T-cell (primary cell): ENCODE measurements at regions not wholly inside any gene's neighbourhood (a gene's known extent, or its start where the extent isn't known, plus 50 kb on each side); places are given as distances from the start of the nearest gene placed in this dataset.
"Not testable (repeated sequence)": the region's sequence is repeated elsewhere in the genome, so short reads cannot be mapped to it uniquely, and the experiment has no call there.

Source experiments
- ATAC-seq, 4 experiments: fragments of 200-7000 bp in 3 of 4; fragments of 150-1000 bp in 1 of 4; cut with Tn5 transposase; replicated peaks in 1 of 4; 1 replicate in 3 of 4; 2 replicates in 1 of 4; pipeline ENCODE4 v1.10.0; 2021; ENCODE audit warnings: moderate library complexity in 3 of 4, mild to moderate bottlenecking in 2 of 4, moderate number of reproducible peaks in 1 of 4
- CTCF ChIA-PET, 2 donors: fragments of 300-600 bp; sonication (Branson Sonifier 250); formaldehyde crosslinking; loops; one replicate each; lab custom pipeline; 2022; ENCODE audit warnings: antibody characterized with exemption in 2 of 2; lab: Charles Lee
- POLR2A ChIA-PET, 2 donors: fragments of 300-600 bp; sonication (Branson Sonifier 250); formaldehyde crosslinking; loops; one replicate each; lab custom pipeline; 2022; ENCODE audit warnings: antibody characterized with exemption in 2 of 2; lab: Charles Lee
- DNase-seq, 35 experiments: peaks; one replicate each; pipeline versions ENCODE4 v3.0.0 to v3.0.0-alpha.2; 2013 to 2023
- H3K27ac ChIP-seq: one replicate; pipeline ENCODE4 v1.5.1; 2013; ENCODE audit warnings: low read length
- H3K27me3 ChIP-seq, 2 experiments: replicated peaks in 1 of 2; 1 replicate in 1 of 2; 2 replicates in 1 of 2; pipeline versions ENCODE4 v1.6.1 to v1.7.0; 2013; ENCODE audit warnings: low read length in 1 of 2, mixed read lengths in 1 of 2; ENCODE audit not compliant: control insufficient read depth in 2 of 2, insufficient read depth in 2 of 2; ENCODE audit errors: extremely low read depth in 1 of 2
- H3K36me3 ChIP-seq, 2 donors: 1 replicate in 1 of 2; 2 replicates in 1 of 2; pipeline versions ENCODE4 v1.6.1 to v1.7.0; 2013; ENCODE audit warnings: low read length in 1 of 2; ENCODE audit not compliant: control insufficient read depth in 2 of 2, insufficient read depth in 1 of 2; ENCODE audit errors: extremely low read depth in 1 of 2
- H3K4me1 ChIP-seq, 2 experiments: 1 replicate in 1 of 2; 2 replicates in 1 of 2; pipeline versions ENCODE4 v1.6.1 to v1.7.0; 2013; ENCODE audit warnings: low read length in 2 of 2, mixed read lengths in 1 of 2; ENCODE audit not compliant: insufficient read depth in 2 of 2, control insufficient read depth in 1 of 2; ENCODE audit errors: extremely low read depth in 1 of 2
- H3K4me3 ChIP-seq, 2 donors: 1 replicate in 1 of 2; 2 replicates in 1 of 2; pipeline versions ENCODE4 v1.5.1 to v1.7.0; 2013; ENCODE audit warnings: mild to moderate bottlenecking in 2 of 2, low read length in 1 of 2, moderate library complexity in 1 of 2; ENCODE audit not compliant: control insufficient read depth in 1 of 2; ENCODE audit errors: extremely low read depth in 1 of 2
- H3K9me3 ChIP-seq: 2 replicates; pipeline ENCODE4 v1.7.0; 2013
- H3K27ac Mint-ChIP-seq, 2 donors: one replicate each; pipeline ENCODE4 v1.8.0; 2020 to 2021; ENCODE audit warnings: mild to moderate bottlenecking in 2 of 2, mixed read lengths in 2 of 2
- H3K27me3 Mint-ChIP-seq, 2 donors: one replicate each; pipeline ENCODE4 v1.8.0; 2021 to 2022; ENCODE audit warnings: mixed read lengths in 2 of 2
- H3K36me3 Mint-ChIP-seq: one replicate; pipeline ENCODE4 v1.8.0; 2021; ENCODE audit warnings: mixed read lengths
- H3K4me1 Mint-ChIP-seq, 3 donors: one replicate each; pipeline ENCODE4 v1.8.0; 2020 to 2022; ENCODE audit warnings: mixed read lengths in 3 of 3, mild to moderate bottlenecking in 1 of 3
- H3K4me3 Mint-ChIP-seq, 3 donors: one replicate each; pipeline ENCODE4 v1.8.0; 2020 to 2022; ENCODE audit warnings: mild to moderate bottlenecking in 3 of 3, mixed read lengths in 3 of 3, moderate library complexity in 3 of 3
- H3K9me3 Mint-ChIP-seq, 3 donors: one replicate each; pipeline ENCODE4 v1.8.0; 2020 to 2022; ENCODE audit warnings: mixed read lengths in 3 of 3
- WGBS: methylation state at CpG from one replicate; pipeline ENCODE4 v1.1.5; 2013; ENCODE audit warnings: missing lambda C conversion rate; ENCODE audit not compliant: insufficient coverage; 5-methylcytosine and 5-hydroxymethylcytosine counted together

- H3K4me1 Mint-ChIP-seq, H3K27me3 ChIP-seq, H3K27ac ChIP-seq, H3K4me3 Mint-ChIP-seq, ATAC-seq, H3K9me3 ChIP-seq, H3K4me3 ChIP-seq, DNase-seq, H3K36me3 Mint-ChIP-seq, H3K36me3 ChIP-seq, H3K9me3 Mint-ChIP-seq, H3K4me1 ChIP-seq, H3K27ac Mint-ChIP-seq, POLR2A ChIA-PET: not testable (repeated sequence)
- CTCF ChIA-PET: interaction anchor here in 1 of 2 donors (0.6 to 5.0 kb wide), 2 partner anchors 219 to 348 kb away, joined by 3 to 67 read pairs; partner anchors contain the start of gene SNX18
- H3K27me3 Mint-ChIP-seq: peaks cover 14 to 19% of the 10 kb centered on the region in 2 donors
- 96% methylated on average over 28 of the region's 44 CpGs for WGBS
These were observed 120.4 kb downstream of the ESM1 start for GRCh38 chr5:54864911-54865515.

GRCh38 chr5:54862036-54862435 is 123.4 kb downstream of the ESM1 start:
- no peak overlapping the region for H3K4me3 ChIP-seq
- Mint-ChIP-seq H3K4me3 (no peak overlapping the region), H3K27ac (no peak overlapping the region), H3K4me1 (peaks cover 2 to 5% (median 3%) of the 10 kb centered on the region in 3 donors), H3K27me3 (peaks cover 24 to 25% of the 10 kb centered on the region in 2 donors), H3K9me3 (peaks cover 14 to 23% (median 17%) of the 10 kb centered on the region in 3 donors), H3K36me3 (peaks cover 7% of the 10 kb centered on the region)
- no peaks in the 10 kb centered on the region for H3K36me3 ChIP-seq
- no peak overlapping the region for H3K27ac ChIP-seq
- 74% methylated on average over 7 of the region's 7 CpGs for WGBS
- peaks cover 2% of the 10 kb centered on the region for H3K9me3 ChIP-seq
- DNase-seq: no peak
- CTCF ChIA-PET: no interaction called here
- H3K4me1 ChIP-seq: no peaks in the 10 kb centered on the region
- no peak for ATAC-seq
- POLR2A ChIA-PET: no interaction called here
- H3K27me3 ChIP-seq: peaks cover 0 to under 1% of the 10 kb centered on the region in 2 experiments

- CTCF ChIA-PET: interaction anchor here in 1 of 2 donors (0.6 kb wide), 1 partner anchor 1157 kb away, joined by 4 read pairs; no protein-coding TSS in a partner anchor
- H3K4me1 Mint-ChIP-seq: no peaks in the 10 kb centered on the region
- POLR2A ChIA-PET: no interaction called here
- no peak for DNase-seq
- H3K4me3 Mint-ChIP-seq: no peak overlapping the region
- Histone ChIP-seq H3K27me3 (peaks cover 0 to 4% of the 10 kb centered on the region in 2 experiments), H3K27ac (no peak overlapping the region), H3K9me3 (peaks cover 5% of the 10 kb centered on the region), H3K36me3 (no peaks in the 10 kb centered on the region), H3K4me1 (no peaks in the 10 kb centered on the region), H3K4me3 (no peak overlapping the region)
- no peak overlapping the region for H3K27ac Mint-ChIP-seq
- H3K9me3 Mint-ChIP-seq: peaks cover 14 to 24% (median 19%) of the 10 kb centered on the region in 3 donors
- ATAC-seq: no peak
- H3K36me3 Mint-ChIP-seq: peaks cover 7% of the 10 kb centered on the region
- H3K27me3 Mint-ChIP-seq: peaks cover 22 to 23% of the 10 kb centered on the region in 2 donors
- WGBS: 29% methylated on average over 2 of the region's 5 CpGs
These were observed 124.0 kb downstream of the ESM1 start for GRCh38 chr5:54861212-54861894.

GRCh38 chr5:54860321-54860720 is 125.1 kb downstream of the ESM1 start:
- CTCF ChIA-PET: interaction anchor here in 1 of 2 donors (0.7 kb wide), 1 partner anchor 12 kb away, joined by 5 read pairs; no protein-coding TSS in a partner anchor
- H3K4me1 Mint-ChIP-seq: no peaks in the 10 kb centered on the region
- POLR2A ChIA-PET: interaction anchor here in 1 of 2 donors (0.7 kb wide), 1 partner anchor 48 kb away, joined by 5 read pairs; no protein-coding TSS in a partner anchor
- WGBS: no CpG with 5 or more reads among the region's 2 CpGs
- DNase-seq (no peak), ATAC-seq (no peak)
- peaks cover 23 to 24% of the 10 kb centered on the region in 2 donors for H3K27me3 Mint-ChIP-seq
- Histone ChIP-seq H3K4me1 (no peaks in the 10 kb centered on the region), H3K4me3 (no peak overlapping the region), H3K9me3 (peaks cover 5% of the 10 kb centered on the region), H3K36me3 (no peaks in the 10 kb centered on the region), H3K27ac (no peak overlapping the region), H3K27me3 (peaks cover 0 to 4% of the 10 kb centered on the region in 2 experiments)
- peaks cover 7% of the 10 kb centered on the region for H3K36me3 Mint-ChIP-seq
- no peak overlapping the region for H3K27ac Mint-ChIP-seq
- H3K4me3 Mint-ChIP-seq: no peak overlapping the region
- H3K9me3 Mint-ChIP-seq: peaks cover 14 to 26% (median 23%) of the 10 kb centered on the region in 3 donors

- H3K27ac Mint-ChIP-seq: no peak overlapping the region
These were observed 126.1 kb downstream of the ESM1 start for GRCh38 chr5:54859316-54859715.

GRCh38 chr5:54854883-54855581 is 130.4 kb downstream of the ESM1 start:
- H3K27ac ChIP-seq: no peak overlapping the region
- POLR2A ChIA-PET: no interaction called here
- Mint-ChIP-seq H3K4me3 (no peak overlapping the region), H3K27ac (no peak overlapping the region), H3K36me3 (peaks cover 7% of the 10 kb centered on the region), H3K4me1 (no peaks in the 10 kb centered on the region), H3K9me3 (peaks cover 14 to 28% (median 23%) of the 10 kb centered on the region in 3 donors), H3K27me3 (peaks cover 21 to 24% of the 10 kb centered on the region in 2 donors)
- DNase-seq (no peak), ATAC-seq (no peak)
- no peaks in the 10 kb centered on the region for H3K4me1 ChIP-seq
- WGBS: 86% methylated on average over 1 of the region's 5 CpGs
- H3K27me3 ChIP-seq: peaks cover 0 to 4% of the 10 kb centered on the region in 2 experiments
- no peak overlapping the region for H3K4me3 ChIP-seq
- peaks cover 5% of the 10 kb centered on the region for H3K9me3 ChIP-seq
- CTCF ChIA-PET: no interaction called here
- no peaks in the 10 kb centered on the region for H3K36me3 ChIP-seq

More at GRCh38 chr5:54859316-54859715, 126.1 kb downstream of the ESM1 start:
- ATAC-seq: no peak
- CTCF ChIA-PET: no interaction called here
- Histone ChIP-seq H3K4me3 (no peak overlapping the region), H3K9me3 (peaks cover 5% of the 10 kb centered on the region), H3K27me3 (peaks cover 0 to 4% of the 10 kb centered on the region in 2 experiments), H3K36me3 (no peaks in the 10 kb centered on the region), H3K4me1 (no peaks in the 10 kb centered on the region), H3K27ac (no peak overlapping the region)
- DNase-seq: no peak
- Mint-ChIP-seq H3K36me3 (peaks cover 7% of the 10 kb centered on the region), H3K4me1 (no peaks in the 10 kb centered on the region), H3K9me3 (peaks cover 14 to 26% (median 23%) of the 10 kb centered on the region in 3 donors), H3K4me3 (no peak overlapping the region), H3K27me3 (peaks cover 24 to 27% of the 10 kb centered on the region in 2 donors)
- POLR2A ChIA-PET: interaction anchor here in 1 of 2 donors (0.6 kb wide), 1 partner anchor 332 kb away, joined by 3 read pairs; no protein-coding TSS in a partner anchor
